BLaER1 treated with 17β-estradiol and CSF1 and Interleukin-3, amounts not matched to agents 10 nM and 100 nM (cell line): ENCODE measurements at regions not wholly inside any gene's neighbourhood (a gene's known extent, or its start where the extent isn't known, plus 50 kb on each side); places are given as distances from the start of the nearest gene placed in this dataset.

Experiments
- H3K27ac ChIP-seq, 11 experiments: shearing (Covaris generic); formaldehyde crosslinking; 2 replicates each; pipeline ENCODE4 v1.8.1; 2022
- H3K27me3 ChIP-seq, 11 experiments: shearing (Covaris generic); formaldehyde crosslinking; 2 replicates each; pipeline ENCODE4 v1.8.1; 2022
- H3K36me3 ChIP-seq, 11 experiments: shearing (Covaris generic); formaldehyde crosslinking; 2 replicates each; pipeline ENCODE4 v1.8.1; 2022
- H3K4me1 ChIP-seq, 10 experiments: shearing (Covaris generic); formaldehyde crosslinking; 2 replicates each; pipeline ENCODE4 v1.8.1; 2022
- H3K4me2 ChIP-seq, 11 experiments: shearing (Covaris generic); formaldehyde crosslinking; 2 replicates each; pipeline ENCODE4 v1.8.1; 2022
- H3K4me3 ChIP-seq, 10 experiments: shearing (Covaris generic); formaldehyde crosslinking; 2 replicates each; pipeline ENCODE4 v1.8.1; 2022
- H3K9ac ChIP-seq, 11 experiments: shearing (Covaris generic); formaldehyde crosslinking; 2 replicates each; pipeline ENCODE4 v1.8.1; 2022
- H3K9me3 ChIP-seq, 11 experiments: shearing (Covaris generic); formaldehyde crosslinking; replicated peaks in 1 of 11; 2 replicates each; pipeline ENCODE4 v1.8.1; 2022
- H4K20me1 ChIP-seq, 11 experiments: shearing (Covaris generic); formaldehyde crosslinking; 2 replicates each; pipeline ENCODE4 v1.8.1; 2022
- Cebpa-rat ChIP-seq, 11 experiments: shearing (Covaris generic); IDR thresholded peaks; 2 replicates each; pipeline ENCODE4 v1.8.1; 2022

DNA sequence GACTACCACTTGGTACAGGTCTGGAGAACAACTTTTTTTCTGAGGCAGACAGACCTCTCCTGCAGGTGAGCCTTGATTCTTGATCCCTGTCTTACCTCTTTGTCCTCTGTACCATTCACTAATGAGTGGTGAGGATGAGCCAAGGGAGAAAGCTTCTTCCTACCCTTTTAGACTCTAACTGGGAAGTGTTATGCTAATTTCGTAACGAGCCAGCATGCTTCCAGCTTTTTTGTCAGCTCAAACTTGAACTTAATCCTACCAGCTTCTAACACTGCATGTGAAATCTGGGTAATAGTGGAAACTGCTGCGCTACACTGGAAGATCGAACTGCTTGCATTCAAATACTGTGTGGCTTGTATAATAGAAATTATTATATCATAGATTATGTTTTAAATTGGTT, 87.0 kb downstream of the NEUROD6 start:
- Histone ChIP-seq H3K36me3 (no peaks in the 10 kb centered on the region), H3K4me3 (no peak overlapping the region), H4K20me1 (no peaks in the 10 kb centered on the region), H3K27me3 (no peaks in the 10 kb centered on the region), H3K27ac (no peak overlapping the region), H3K9me3 (0 out of 22 replicates have a peak, but pooled peaks cover 0 to 5% (median 0%) of the 10 kb centered on the region in 11 experiments), H3K9ac (no peak overlapping the region), H3K4me1 (peaks cover 0 to 40% (median 2%) of the 10 kb centered on the region in 10 experiments; a peak in 10 of 20 replicates), H3K4me2 (no peak overlapping the region)
- TF ChIP-seq Cebpa-rat (IDR thresholded peaks at IDR 0.05), result no peak

DNA sequence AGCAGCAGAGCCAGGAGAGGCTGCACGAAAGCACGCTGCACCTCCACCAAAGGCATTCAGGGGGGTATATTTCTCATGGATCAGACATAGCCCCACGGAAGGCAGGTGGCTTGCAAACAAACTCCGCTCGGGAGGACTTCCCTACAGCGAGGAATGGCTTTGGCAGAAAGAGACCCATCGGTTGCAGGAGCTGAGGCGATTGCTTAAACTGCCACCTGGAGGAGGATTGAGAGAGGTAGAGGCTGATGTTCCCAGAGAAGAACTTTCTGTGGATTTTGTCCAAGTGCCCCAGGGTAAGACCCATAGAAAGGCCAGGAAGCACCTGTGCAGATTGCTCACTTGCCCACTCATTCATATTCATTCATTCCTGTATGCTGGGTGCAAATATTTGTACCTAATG, 89.1 kb downstream of the NEUROD6 start:
- Histone ChIP-seq H3K9ac (no peak overlapping the region), H3K27ac (no peak overlapping the region), H3K27me3 (no peaks in the 10 kb centered on the region), H3K9me3 (0 out of 22 replicates have a peak, but pooled peaks cover 0 to 5% (median 0%) of the 10 kb centered on the region in 11 experiments), H3K4me3 (no peak overlapping the region), H3K36me3 (no peaks in the 10 kb centered on the region), H3K4me1 (peaks cover 0 to 19% (median 1%) of the 10 kb centered on the region in 10 experiments; a peak in 10 of 20 replicates), H3K4me2 (no peak overlapping the region), H4K20me1 (no peaks in the 10 kb centered on the region)
- no peak for TF ChIP-seq Cebpa-rat (IDR thresholded peaks at IDR 0.05)

DNA sequence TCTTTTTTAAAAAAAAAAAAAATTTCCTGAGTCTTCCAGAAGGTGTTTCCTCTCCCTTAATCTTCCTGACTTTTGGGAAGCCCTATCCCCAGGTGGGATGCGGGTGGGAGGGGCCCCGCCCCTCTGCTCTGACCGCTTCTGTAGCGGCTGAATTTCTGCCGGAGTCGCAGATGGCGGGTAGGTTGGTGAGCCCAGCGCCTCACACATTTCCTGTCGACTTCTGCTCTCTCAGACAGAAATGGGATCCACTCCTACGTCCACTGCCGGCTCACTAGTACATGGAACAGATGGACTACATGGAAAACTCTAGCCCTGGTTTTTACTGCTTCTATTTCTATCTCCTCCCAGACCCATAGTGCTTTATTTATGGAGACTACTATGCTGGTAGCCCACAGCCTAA, 90.9 kb downstream of the NEUROD6 start:
- no peak overlapping the region for H3K4me3 ChIP-seq
- H3K4me1 ChIP-seq, result peaks cover 0 to 4% (median 0%) of the 10 kb centered on the region in 10 experiments; a peak in 4 of 20 replicates
- H3K27me3 ChIP-seq, result no peaks in the 10 kb centered on the region
- no peaks in the 10 kb centered on the region for H4K20me1 ChIP-seq
- no peaks in the 10 kb centered on the region for H3K36me3 ChIP-seq
- H3K4me2 ChIP-seq, result no peak overlapping the region
- 0 out of 22 replicates have a peak, but pooled peaks cover 0 to 3% (median 0%) of the 10 kb centered on the region in 11 experiments for H3K9me3 ChIP-seq
- no peak overlapping the region for H3K27ac ChIP-seq
- TF ChIP-seq Cebpa-rat (IDR thresholded peaks at IDR 0.05), result no peak
- no peak overlapping the region for H3K9ac ChIP-seq

DNA sequence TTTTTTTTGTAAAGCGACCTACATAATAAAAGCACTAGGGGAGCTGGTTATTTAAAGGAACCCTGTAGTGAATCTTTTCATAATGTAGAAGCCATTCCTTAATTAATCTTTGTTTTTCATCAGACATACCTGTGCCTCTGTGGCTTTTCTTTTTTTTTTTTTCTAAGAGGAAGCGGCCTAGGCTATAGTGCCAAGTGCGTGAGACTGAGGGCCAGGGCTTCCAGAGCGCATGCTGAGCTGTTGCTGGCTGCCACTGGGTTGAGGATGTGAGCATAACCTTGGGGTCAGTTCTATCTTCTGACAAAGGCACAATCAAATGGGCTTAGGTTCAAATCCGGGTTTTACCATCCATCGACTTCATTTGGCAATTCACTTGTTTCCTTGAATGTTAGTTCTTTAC, 103.7 kb downstream of the NEUROD6 start:
- no peaks in the 10 kb centered on the region for H4K20me1 ChIP-seq

DNA sequence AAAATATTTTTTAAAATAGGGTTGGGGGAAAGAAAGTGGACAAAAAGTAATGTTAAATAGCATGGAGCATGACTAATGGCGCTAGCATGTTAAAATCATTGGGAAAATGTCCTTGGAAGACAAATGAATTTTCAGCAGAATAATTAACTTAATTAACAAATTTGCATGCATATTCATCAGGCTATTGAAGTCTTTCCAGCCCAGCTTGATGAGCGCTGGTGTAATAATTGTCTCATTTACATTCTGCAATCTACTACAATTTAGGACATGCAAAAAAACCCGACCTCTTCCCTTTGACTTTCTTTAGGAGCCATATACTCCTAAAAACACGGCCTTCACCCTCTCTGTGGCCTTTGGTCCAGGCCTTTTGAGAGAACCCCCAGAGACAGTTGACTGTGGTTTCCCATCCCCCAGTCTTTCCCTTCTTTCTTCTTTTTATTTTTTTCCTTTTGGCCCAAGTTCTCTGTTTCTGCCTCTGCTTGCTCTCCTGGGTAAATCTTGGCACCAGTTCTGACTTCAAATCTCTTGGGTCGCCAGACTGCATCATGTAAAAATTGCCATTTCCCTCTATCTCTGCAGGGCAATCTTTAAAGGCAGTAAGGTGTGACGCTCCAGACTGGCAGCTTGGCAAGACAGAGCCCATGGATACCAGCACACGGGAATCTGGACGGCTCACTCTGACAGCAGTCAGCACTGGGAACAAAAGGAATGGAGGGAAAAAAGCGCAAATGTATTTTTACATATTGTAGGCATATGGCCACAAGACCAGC, 105.5 kb downstream of the NEUROD6 start:
- Histone ChIP-seq H3K4me1 (peaks cover 0 to 26% (median 11%) of the 10 kb centered on the region in 10 experiments; a peak in 15 of 20 replicates), H3K4me3 (no peak overlapping the region), H3K9me3 (no peaks in the 10 kb centered on the region), H3K4me2 (peak overlapping the region in 9 of 11 experiments; percentile 10 to 76 (median 55); a peak in 17 of 22 replicates), H3K9ac (no peak overlapping the region), H3K27ac (no peak overlapping the region), H4K20me1 (no peaks in the 10 kb centered on the region), H3K27me3 (no peaks in the 10 kb centered on the region), H3K36me3 (no peaks in the 10 kb centered on the region)
- no peak for TF ChIP-seq Cebpa-rat (IDR thresholded peaks at IDR 0.05)

More for the DNA sequence above, 103.7 kb downstream of the NEUROD6 start:
- no peak overlapping the region for H3K9ac ChIP-seq
- no peaks in the 10 kb centered on the region for H3K27me3 ChIP-seq
- 0 out of 22 replicates have a peak overlapping the region, but pooled peaks of 1 of the 11 experiments have one; percentile 3 for H3K4me2 ChIP-seq
- H3K9me3 ChIP-seq, result no peaks in the 10 kb centered on the region
- H3K36me3 ChIP-seq, result no peaks in the 10 kb centered on the region
- H3K4me3 ChIP-seq, result no peak overlapping the region
- no peak overlapping the region for H3K27ac ChIP-seq
- TF ChIP-seq Cebpa-rat (IDR thresholded peaks at IDR 0.05), result no peak
- peaks cover 0 to 26% (median 11%) of the 10 kb centered on the region in 10 experiments; a peak in 15 of 20 replicates for H3K4me1 ChIP-seq

DNA sequence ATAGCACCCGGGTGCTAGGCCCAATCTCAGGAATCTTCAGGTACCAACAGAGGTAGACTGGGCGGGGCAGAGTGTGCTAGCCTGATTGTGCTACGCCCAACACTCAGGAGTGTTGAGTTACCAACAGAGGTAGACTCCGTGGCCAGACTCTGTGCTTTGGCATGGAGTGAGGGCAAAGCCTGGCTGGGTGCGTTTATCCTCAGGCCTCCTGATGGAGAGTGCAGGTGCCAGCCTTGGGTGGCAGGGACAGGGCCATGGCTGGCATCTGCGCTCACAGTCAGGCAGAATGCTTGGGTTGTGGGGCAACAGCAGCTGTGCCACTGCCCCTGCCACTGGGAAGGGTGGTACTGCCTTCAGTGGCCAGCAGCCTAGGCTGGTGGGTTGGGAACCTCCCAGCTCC, 111.6 kb downstream of the NEUROD6 start:
- Histone ChIP-seq H3K36me3 (peaks cover 0 to 7% (median 0%) of the 10 kb centered on the region in 11 experiments; a peak in 1 of 22 replicates), H4K20me1 (no peaks in the 10 kb centered on the region), H3K27ac (no peak overlapping the region), H3K4me1 (no peaks in the 10 kb centered on the region), H3K27me3 (no peaks in the 10 kb centered on the region), H3K4me3 (no peak overlapping the region), H3K9ac (no peak overlapping the region), H3K9me3 (peaks cover 43 to 49% (median 48%) of the 10 kb centered on the region in 11 experiments), H3K4me2 (no peak overlapping the region)
- TF ChIP-seq Cebpa-rat (IDR thresholded peaks at IDR 0.05), result no peak

DNA sequence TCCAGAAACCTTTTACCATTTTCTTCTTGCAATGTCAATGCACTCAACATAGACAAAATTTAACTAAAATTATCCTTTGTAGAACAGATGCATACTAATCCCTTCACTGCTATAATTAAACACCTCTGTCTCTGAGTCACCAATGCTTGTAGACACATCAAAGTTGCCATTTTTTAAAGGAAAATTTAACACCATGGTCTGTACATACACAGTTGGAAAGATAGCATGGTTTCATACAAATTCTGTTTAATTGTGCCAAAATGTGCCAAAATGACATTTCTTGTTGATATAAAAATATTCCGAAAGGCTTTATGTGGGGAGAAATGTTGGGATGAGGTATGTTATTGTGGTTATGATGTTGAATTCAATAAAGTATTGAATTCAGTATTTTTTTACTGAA, 125.8 kb downstream of the NEUROD6 start:
- no peaks in the 10 kb centered on the region for H3K9me3 ChIP-seq
- no peak overlapping the region for H3K4me3 ChIP-seq
- H3K27me3 ChIP-seq, result no peaks in the 10 kb centered on the region
- no peak overlapping the region for H3K4me2 ChIP-seq
- H4K20me1 ChIP-seq, result no peaks in the 10 kb centered on the region
- H3K9ac ChIP-seq, result no peak overlapping the region
- H3K4me1 ChIP-seq, result peaks cover 0 to 4% (median 0%) of the 10 kb centered on the region in 10 experiments; a peak in 2 of 20 replicates
- TF ChIP-seq Cebpa-rat (IDR thresholded peaks at IDR 0.05), result no peak
- no peaks in the 10 kb centered on the region for H3K36me3 ChIP-seq
- no peak overlapping the region for H3K27ac ChIP-seq

DNA sequence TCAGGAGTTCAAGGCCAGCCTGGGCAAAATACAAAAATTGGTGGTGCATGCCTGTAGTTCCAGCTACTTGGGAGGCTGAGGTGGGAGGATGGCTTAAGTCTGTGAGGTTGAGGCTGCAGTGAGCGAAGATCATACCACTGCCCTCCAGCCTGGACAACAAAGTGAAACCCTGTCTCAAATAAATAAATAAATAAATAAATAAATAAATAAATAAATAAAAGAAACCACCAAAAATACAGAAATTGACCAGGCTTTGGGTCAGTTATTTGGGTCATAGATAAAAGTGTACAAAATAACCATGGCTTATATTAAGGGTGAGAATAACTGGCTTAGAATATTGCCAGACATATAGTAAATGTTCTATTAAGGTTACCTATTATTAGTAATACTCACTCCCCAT, 129.2 kb downstream of the NEUROD6 start:
- H3K4me1 ChIP-seq, result peaks cover 0 to 4% (median 0%) of the 10 kb centered on the region in 10 experiments; a peak in 2 of 20 replicates
- no peaks in the 10 kb centered on the region for H3K36me3 ChIP-seq
- 0 out of 22 replicates have a peak, but pooled peaks cover 0 to 3% (median 0%) of the 10 kb centered on the region in 11 experiments for H3K9me3 ChIP-seq
- no peak for TF ChIP-seq Cebpa-rat (IDR thresholded peaks at IDR 0.05)
- H4K20me1 ChIP-seq, result no peaks in the 10 kb centered on the region
- no peak overlapping the region for H3K4me3 ChIP-seq
- H3K27ac ChIP-seq, result no peak overlapping the region
- no peak overlapping the region for H3K4me2 ChIP-seq
- H3K9ac ChIP-seq, result no peak overlapping the region
- no peaks in the 10 kb centered on the region for H3K27me3 ChIP-seq

DNA sequence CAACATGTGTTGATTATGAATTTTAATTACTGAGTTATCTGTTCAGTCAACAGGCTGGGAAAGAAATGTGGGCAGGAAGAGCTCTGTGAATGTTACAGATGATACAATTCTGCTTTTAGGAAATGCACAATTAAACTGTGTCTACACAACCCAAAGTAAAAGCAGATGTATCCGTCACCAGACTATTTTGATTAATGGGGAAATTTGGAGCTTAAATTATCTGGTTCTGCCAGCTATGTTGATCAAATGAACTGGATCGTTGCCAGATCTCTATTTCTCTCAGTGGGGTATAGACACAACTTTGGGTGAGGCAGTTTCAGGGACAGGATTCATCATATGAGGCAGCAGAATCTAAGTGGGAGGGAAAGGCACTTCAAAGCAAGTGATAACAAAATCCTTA, 136.5 kb downstream of the NEUROD6 start:
- Histone ChIP-seq H3K27ac (no peak overlapping the region), H3K36me3 (no peaks in the 10 kb centered on the region)

More for the DNA sequence above, 136.5 kb downstream of the NEUROD6 start:
- Histone ChIP-seq H3K4me2 (no peak overlapping the region), H3K27me3 (no peaks in the 10 kb centered on the region), H4K20me1 (no peaks in the 10 kb centered on the region), H3K4me3 (no peak overlapping the region), H3K9ac (no peak overlapping the region), H3K4me1 (no peaks in the 10 kb centered on the region), H3K9me3 (peaks cover 0 to 6% (median 1%) of the 10 kb centered on the region in 11 experiments; a peak in 5 of 22 replicates)
- no peak for TF ChIP-seq Cebpa-rat (IDR thresholded peaks at IDR 0.05)
